ENCODE measurements at regions not wholly inside any gene's neighbourhood (a gene's known extent, or its start where the extent isn't known, plus 50 kb on each side); places are given as distances from the start of the nearest gene placed in this dataset.
A peak's percentile ranks its signal among the peaks of the same experiment; 100 is the strongest.

- H3K4me3 ChIP-seq (ENCODE audit: low read depth, low read length): no peak overlapping the region
- no peaks in the 10 kb centered on the region for H3K36me3 ChIP-seq (ENCODE audit: control insufficient read depth, insufficient read depth, low read length)
- TF ChIP-seq, protein P1, sequence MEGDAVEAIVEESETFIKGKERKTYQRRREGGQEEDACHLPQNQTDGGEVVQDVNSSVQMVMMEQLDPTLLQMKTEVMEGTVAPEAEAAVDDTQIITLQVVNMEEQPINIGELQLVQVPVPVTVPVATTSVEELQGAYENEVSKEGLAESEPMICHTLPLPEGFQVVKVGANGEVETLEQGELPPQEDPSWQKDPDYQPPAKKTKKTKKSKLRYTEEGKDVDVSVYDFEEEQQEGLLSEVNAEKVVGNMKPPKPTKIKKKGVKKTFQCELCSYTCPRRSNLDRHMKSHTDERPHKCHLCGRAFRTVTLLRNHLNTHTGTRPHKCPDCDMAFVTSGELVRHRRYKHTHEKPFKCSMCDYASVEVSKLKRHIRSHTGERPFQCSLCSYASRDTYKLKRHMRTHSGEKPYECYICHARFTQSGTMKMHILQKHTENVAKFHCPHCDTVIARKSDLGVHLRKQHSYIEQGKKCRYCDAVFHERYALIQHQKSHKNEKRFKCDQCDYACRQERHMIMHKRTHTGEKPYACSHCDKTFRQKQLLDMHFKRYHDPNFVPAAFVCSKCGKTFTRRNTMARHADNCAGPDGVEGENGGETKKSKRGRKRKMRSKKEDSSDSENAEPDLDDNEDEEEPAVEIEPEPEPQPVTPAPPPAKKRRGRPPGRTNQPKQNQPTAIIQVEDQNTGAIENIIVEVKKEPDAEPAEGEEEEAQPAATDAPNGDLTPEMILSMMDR (IDR thresholded peaks at IDR 0.05; ENCODE audit: insufficient read depth, low read length, severe bottlenecking): no peak
- no peaks in the 10 kb centered on the region for H3K27me3 ChIP-seq (ENCODE audit: control insufficient read depth, insufficient read depth, low read length)
- DNase-seq (ENCODE audit: low read depth) (peak; percentile 38), FAIRE-seq (no peak)
Measured at GRCh38 chr5:148915224-148915817, 88.9 kb downstream of the ADRB2 start.

DNA sequence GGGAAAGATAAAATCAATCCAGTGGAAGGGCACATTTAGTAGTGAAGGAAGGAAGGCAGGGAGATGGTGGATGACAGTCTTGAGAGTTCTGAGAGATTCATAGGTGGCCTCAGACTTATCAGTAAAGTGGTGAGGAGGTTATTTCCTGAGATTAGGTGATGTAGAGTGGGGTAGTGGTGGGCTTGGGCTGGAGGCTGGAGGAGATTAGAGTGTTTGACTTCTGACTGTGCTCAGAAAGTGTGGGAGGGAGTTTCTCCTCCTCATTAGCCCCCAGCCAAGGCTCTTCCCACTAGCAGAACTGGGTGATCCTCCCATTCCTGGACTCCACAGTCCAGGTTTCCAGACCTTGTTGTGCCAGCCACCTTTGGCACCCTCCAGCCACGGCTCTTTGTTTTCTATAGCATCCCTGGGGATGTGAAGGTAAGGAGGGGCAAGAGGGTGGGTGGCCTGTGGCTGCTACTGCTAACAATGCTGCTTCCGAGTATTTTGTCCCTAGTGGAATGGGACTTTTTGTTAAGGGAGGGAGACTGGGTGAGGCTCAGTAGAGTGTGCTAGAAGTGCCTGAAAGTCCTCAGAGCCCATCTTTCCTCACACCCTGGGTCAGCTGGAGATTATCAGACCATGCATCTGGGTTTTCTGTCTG lies 94.4 kb downstream of the ADRB2 start:
- H3K27me3 ChIP-seq (ENCODE audit: control insufficient read depth, insufficient read depth, low read length): no peaks in the 10 kb centered on the region
- DNase-seq (ENCODE audit: low read depth): no peak
- FAIRE-seq: no peak
- TF ChIP-seq, protein P1 (IDR thresholded peaks at IDR 0.05; ENCODE audit: insufficient read depth, low read length, severe bottlenecking): no peak
- no peak overlapping the region for H3K4me3 ChIP-seq (ENCODE audit: low read depth, low read length)
- H3K36me3 ChIP-seq (ENCODE audit: control insufficient read depth, insufficient read depth, low read length): no peaks in the 10 kb centered on the region

DNA sequence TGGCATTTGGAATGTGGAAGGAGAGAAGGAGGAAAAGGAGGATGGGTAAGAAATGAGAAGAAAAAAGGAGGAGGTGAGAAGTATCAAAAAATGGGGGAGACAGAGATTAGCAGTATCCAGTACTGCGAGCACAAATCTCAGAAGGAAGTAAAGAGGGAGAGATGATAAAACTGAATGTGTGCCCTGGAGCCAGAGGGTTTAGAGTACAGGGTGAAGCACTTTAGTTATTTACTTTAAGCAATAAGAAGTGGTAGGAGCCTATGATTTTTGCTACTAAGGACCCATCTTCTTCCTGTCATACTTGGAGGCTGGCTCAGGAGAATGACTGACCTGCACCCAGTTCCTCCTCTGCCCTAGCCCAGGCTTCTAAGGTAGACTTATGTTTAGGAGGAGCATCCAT lies 94.9 kb downstream of the ADRB2 start:
- Histone ChIP-seq H3K27me3 (ENCODE audit: control insufficient read depth, insufficient read depth, low read length) (no peaks in the 10 kb centered on the region), H3K36me3 (ENCODE audit: control insufficient read depth, insufficient read depth, low read length) (no peaks in the 10 kb centered on the region), H3K4me3 (ENCODE audit: low read depth, low read length) (no peak overlapping the region)
- FAIRE-seq: no peak
- DNase-seq (ENCODE audit: low read depth): no peak
- TF ChIP-seq, protein P1 (IDR thresholded peaks at IDR 0.05; ENCODE audit: insufficient read depth, low read length, severe bottlenecking): no peak

- Histone ChIP-seq H3K4me3 (ENCODE audit: low read depth, low read length) (no peak overlapping the region), H3K36me3 (ENCODE audit: control insufficient read depth, insufficient read depth, low read length) (no peaks in the 10 kb centered on the region), H3K27me3 (ENCODE audit: control insufficient read depth, insufficient read depth, low read length) (no peaks in the 10 kb centered on the region)
- DNase-seq (ENCODE audit: low read depth) (no peak), FAIRE-seq (no peak)
- TF ChIP-seq, protein P1 (IDR thresholded peaks at IDR 0.05; ENCODE audit: insufficient read depth, low read length, severe bottlenecking): no peak
Measured at GRCh38 chr5:148922606-148923005, 96.2 kb downstream of the ADRB2 start.

DNA sequence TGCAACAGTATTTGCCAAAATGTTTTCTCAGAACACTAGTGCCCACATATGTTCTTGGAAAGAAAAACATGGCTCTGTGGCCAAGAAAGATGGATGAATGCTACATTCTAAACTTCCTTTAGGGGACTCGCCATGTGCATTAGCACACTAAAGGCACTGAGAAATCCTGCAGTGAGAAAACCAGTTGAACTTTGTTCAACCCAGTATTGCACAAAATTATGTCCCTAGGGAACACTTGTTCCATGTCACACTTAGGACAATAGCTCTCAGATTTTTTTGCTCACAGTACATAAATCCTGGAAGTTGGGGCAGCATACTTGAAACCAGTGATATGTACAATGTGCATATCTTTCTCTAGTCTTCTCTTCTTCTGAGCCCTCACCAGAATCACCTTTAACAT lies 96.6 kb downstream of the ADRB2 start:
- H3K4me3 ChIP-seq (ENCODE audit: low read depth, low read length): no peak overlapping the region
- FAIRE-seq (no peak), DNase-seq (ENCODE audit: low read depth) (no peak)
- TF ChIP-seq, protein P1 (IDR thresholded peaks at IDR 0.05; ENCODE audit: insufficient read depth, low read length, severe bottlenecking): no peak
- no peaks in the 10 kb centered on the region for H3K36me3 ChIP-seq (ENCODE audit: control insufficient read depth, insufficient read depth, low read length)
- no peaks in the 10 kb centered on the region for H3K27me3 ChIP-seq (ENCODE audit: control insufficient read depth, insufficient read depth, low read length)

DNA sequence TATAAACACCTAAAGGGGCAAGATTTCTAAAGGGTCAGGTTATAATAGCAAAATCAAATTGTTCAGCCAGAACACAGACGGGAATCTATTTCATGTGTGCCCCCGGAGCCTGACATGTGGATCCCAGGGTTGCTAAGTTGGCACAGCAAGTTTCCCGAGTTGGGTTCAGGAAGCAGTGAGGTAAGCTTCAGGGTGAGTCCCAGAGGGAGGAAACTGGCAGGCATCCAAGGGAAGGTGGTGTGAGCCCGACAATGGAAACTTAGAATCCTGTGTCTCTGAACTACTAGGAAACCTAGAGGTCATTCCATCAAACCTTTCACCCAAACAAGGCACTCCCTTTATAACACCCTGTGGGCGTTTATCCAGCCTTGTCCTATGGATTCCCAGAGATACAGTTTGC lies 98.4 kb downstream of the ADRB2 start:
- Histone ChIP-seq H3K27me3 (ENCODE audit: control insufficient read depth, insufficient read depth, low read length) (no peaks in the 10 kb centered on the region), H3K4me3 (ENCODE audit: low read depth, low read length) (no peak overlapping the region), H3K36me3 (ENCODE audit: control insufficient read depth, insufficient read depth, low read length) (no peaks in the 10 kb centered on the region)
- DNase-seq (ENCODE audit: low read depth) (peak; percentile 61), FAIRE-seq (no peak)
- TF ChIP-seq, protein P1 (IDR thresholded peaks at IDR 0.05; ENCODE audit: insufficient read depth, low read length, severe bottlenecking): no peak
